C4-2B (cell line): ENCODE measurements at regions not wholly inside any gene's neighbourhood (a gene's known extent, or its start where the extent isn't known, plus 50 kb on each side); places are given as distances from the start of the nearest gene placed in this dataset.

ENCODE experiments used
- CTCF ChIP-seq: fragments of 450-650 bp; conservative IDR thresholded peaks from 2 replicates; pipeline ENCODE4 v1.5.1; 2017; ENCODE audit warnings: mild to moderate bottlenecking
- ZFX ChIP-seq: fragments of 450-650 bp; IDR thresholded peaks from 2 replicates; pipeline ENCODE4 v1.6.1; 2017

GRCh38 chr10:76628801-76629200 lies 1008.8 kb downstream of the KCNMA1 start:
- TF ChIP-seq CTCF (no peak), ZFX (no peak)
